ENCODE measurements at regions not wholly inside any gene's neighbourhood (a gene's known extent, or its start where the extent isn't known, plus 50 kb on each side); places are given as distances from the start of the nearest gene placed in this dataset.

- TF ChIP-seq CTCF (IDR thresholded peaks at IDR 0.05), result no peak
- TF ChIP-seq POLR2A (IDR thresholded peaks at IDR 0.05), result no peak
- H3K36me3 ChIP-seq (replicated peaks in 1 of 2; ENCODE audit: insufficient read depth in 1 of 2, low read depth in 2 of 2), result no peaks in the 10 kb centered on the region
- ATAC-seq (peak; percentile 69), DNase-seq (peak in 3 of 4 donors; percentile 15 to 41 (median 29))
- 54 to 55% methylated on average over 3 to 4 of the region's 4 CpGs for WGBS, 2 donors
- H3K9me3 ChIP-seq, result no peaks in the 10 kb centered on the region
- peak overlapping the region in 2 of 4 donors; percentile 55 to 58 for H3K27ac ChIP-seq
- no peak overlapping the region for H3K4me3 ChIP-seq
- H3K27me3 ChIP-seq, result no peaks in the 10 kb centered on the region
- intact Hi-C loops (cut with DNase I), result no loop called here
- peaks cover 25% of the 10 kb centered on the region for H3K4me1 ChIP-seq
Measured at GRCh38 chr10:118870467-118871243, 115.9 kb upstream of the CACUL1 start.

- intact Hi-C loops (cut with DNase I), result no loop called here
- Histone ChIP-seq H3K27me3 (no peaks in the 10 kb centered on the region), H3K36me3 (replicated peaks in 1 of 2; ENCODE audit: insufficient read depth in 1 of 2, low read depth in 2 of 2) (no peaks in the 10 kb centered on the region), H3K27ac (peak overlapping the region in 2 of 4 donors; percentile 55 to 58), H3K4me3 (no peak overlapping the region), H3K9me3 (no peaks in the 10 kb centered on the region), H3K4me1 (peaks cover 19% of the 10 kb centered on the region)
- DNase-seq (no peak), ATAC-seq (no peak)
- TF ChIP-seq CTCF (IDR thresholded peaks at IDR 0.05), result no peak
- TF ChIP-seq POLR2A (IDR thresholded peaks at IDR 0.05), result no peak
- 75 to 94% methylated on average over 2 of the region's 2 CpGs for whole genome bisulfite sequencing, 2 donors
Measured at GRCh38 chr10:118871244-118871865, 116.6 kb upstream of the CACUL1 start.

- TF ChIP-seq CTCF (IDR thresholded peaks at IDR 0.05) (no peak), POLR2A (IDR thresholded peaks at IDR 0.05) (no peak)
- DNase-seq, result no peak
- Histone ChIP-seq H3K27me3 (no peaks in the 10 kb centered on the region), H3K9me3 (no peaks in the 10 kb centered on the region), H3K36me3 (replicated peaks in 1 of 2; ENCODE audit: insufficient read depth in 1 of 2, low read depth in 2 of 2) (no peaks in the 10 kb centered on the region), H3K4me3 (no peak overlapping the region), H3K27ac (no peak overlapping the region), H3K4me1 (peaks cover 15% of the 10 kb centered on the region)
- intact Hi-C loops (cut with DNase I), result no loop called here
- WGBS, 2 donors, result 36 to 37% methylated on average over 4 of the region's 4 CpGs
- ATAC-seq, result no peak
Measured at GRCh38 chr10:118873091-118873737, 118.4 kb upstream of the CACUL1 start.

GRCh38 chr10:118873738-118874105 lies 119.0 kb upstream of the CACUL1 start:
- Histone ChIP-seq H3K9me3 (no peaks in the 10 kb centered on the region), H3K27ac (no peak overlapping the region), H3K27me3 (no peaks in the 10 kb centered on the region), H3K4me1 (peaks cover 15% of the 10 kb centered on the region), H3K36me3 (replicated peaks in 1 of 2; ENCODE audit: insufficient read depth in 1 of 2, low read depth in 2 of 2) (no peaks in the 10 kb centered on the region), H3K4me3 (no peak overlapping the region)
- DNase-seq, result no peak
- WGBS, 2 donors, result 71 to 78% methylated on average over 2 of the region's 2 CpGs
- ATAC-seq, result no peak
- TF ChIP-seq POLR2A (IDR thresholded peaks at IDR 0.05), result no peak
- TF ChIP-seq CTCF (IDR thresholded peaks at IDR 0.05), result no peak
- intact Hi-C loops (cut with DNase I), result no loop called here
